HEK293 (cell line): ENCODE measurements at regions not wholly inside any gene's neighbourhood (a gene's known extent, or its start where the extent isn't known, plus 50 kb on each side); places are given as distances from the start of the nearest gene placed in this dataset.

Experiments
- CTCF ChIP-seq: fragments of 450-650 bp; formaldehyde crosslinking; IDR thresholded peaks from 2 replicates; pipeline ENCODE4 v1.5.1; 2016; ENCODE audit warnings: missing biosample characterization, missing genetic modification characterization
- GLI2 ChIP-seq: fragments of 450-650 bp; formaldehyde crosslinking; IDR thresholded peaks from 2 replicates; pipeline ENCODE4; 2017; ENCODE audit warnings: missing biosample characterization, missing genetic modification characterization, low read depth, borderline replicate concordance
- ZIC2 ChIP-seq: fragments of 450-650 bp; formaldehyde crosslinking; IDR thresholded peaks from 2 replicates; pipeline ENCODE4 v1.5.1; 2016; ENCODE audit warnings: missing biosample characterization, missing genetic modification characterization
- ZNF114 ChIP-seq: fragments of 450-650 bp; formaldehyde crosslinking; IDR thresholded peaks from 2 replicates; pipeline ENCODE4 v1.5.0; 2017; ENCODE audit warnings: missing biosample characterization, missing genetic modification characterization
- ZNF26 ChIP-seq: fragments of 450-650 bp; formaldehyde crosslinking; IDR thresholded peaks from 2 replicates; pipeline ENCODE4 v1.5.1; 2016; ENCODE audit warnings: missing biosample characterization, missing genetic modification characterization
- ZNF274 ChIP-seq, 2 experiments: fragments of 200-500 bp in 1 of 2; fragments of 450-650 bp in 1 of 2; sonication (Bioruptor generic) in 1 of 2; formaldehyde crosslinking in 1 of 2; IDR thresholded peaks; 2 replicates each; pipeline versions ENCODE4 v1.5.1 to v1.6.1; 2014 to 2016; ENCODE audit warnings: borderline replicate concordance in 1 of 2, inconsistent platforms in 1 of 2, low read length in 1 of 2, missing biosample characterization in 1 of 2, missing genetic modification characterization in 1 of 2
- ZNF394 ChIP-seq: fragments of 450-650 bp; formaldehyde crosslinking; IDR thresholded peaks from 2 replicates; pipeline ENCODE4 v1.5.1; 2016; ENCODE audit warnings: missing biosample characterization, missing genetic modification characterization, mild to moderate bottlenecking, moderate library complexity, borderline replicate concordance
- ZNF830 ChIP-seq: fragments of 450-650 bp; IDR thresholded peaks from 2 replicates; pipeline ENCODE4 v1.5.0; 2018; ENCODE audit warnings: missing biosample characterization, missing genetic modification characterization, low read depth, mild to moderate bottlenecking, moderate library complexity

- TF ChIP-seq GLI2 (tag by site-specific recombination) (no peak), CTCF (tag by site-specific recombination) (no peak), ZNF830 (tag by site-specific recombination) (no peak), ZNF394 (tag by site-specific recombination) (peak; percentile 39; the same call in 1 of the 2 replicates), ZNF26 (no peak), ZNF114 (tag by site-specific recombination) (no peak), ZIC2 (tag by site-specific recombination) (no peak), ZNF274 (IDR thresholded peaks at IDR 0.05; ENCODE audit: low read length) (no peak), ZNF274 (tag by site-specific recombination; IDR thresholded peaks at IDR 0.05; ENCODE audit: borderline replicate concordance) (no peak)
These were observed 427.9 kb upstream of the JAG1 start for GRCh38 chr20:11101696-11102095.
